Endodermal cell (in vitro differentiated cells): ENCODE measurements at regions not wholly inside any gene's neighbourhood (a gene's known extent, or its start where the extent isn't known, plus 50 kb on each side); places are given as distances from the start of the nearest gene placed in this dataset.

ENCODE experiments used
- DNase-seq: peaks from one replicate; pipeline ENCODE4 v3.0.0-alpha.2; 2017
- H3K27ac ChIP-seq: 2 replicates; pipeline ENCODE4 v1.5.1; 2013; ENCODE audit warnings: mild to moderate bottlenecking, low read depth, low read length, moderate library complexity
- H3K27me3 ChIP-seq: 2 replicates; pipeline ENCODE4 v1.6.1; 2013; ENCODE audit warnings: mild to moderate bottlenecking, low read length, moderate library complexity; ENCODE audit not compliant: insufficient read depth, control insufficient read depth, poor library complexity, severe bottlenecking
- H3K36me3 ChIP-seq: 2 replicates; pipeline ENCODE4 v1.7.0; 2013; ENCODE audit warnings: mild to moderate bottlenecking, low read length, moderate library complexity; ENCODE audit not compliant: control insufficient read depth, insufficient read depth
- H3K4me1 ChIP-seq: one replicate; pipeline ENCODE4 v1.7.0; 2013; ENCODE audit warnings: low read length; ENCODE audit not compliant: control insufficient read depth, insufficient read depth
- H3K4me3 ChIP-seq: 2 replicates; pipeline ENCODE4 v1.5.1; 2013; ENCODE audit warnings: mild to moderate bottlenecking, low read length, moderate library complexity
- H3K9ac ChIP-seq: 2 replicates; pipeline ENCODE4 v1.6.1; 2013; ENCODE audit warnings: mild to moderate bottlenecking, low read length, moderate library complexity; ENCODE audit not compliant: poor library complexity, severe bottlenecking; ENCODE audit errors: extremely low read depth
- H3K9me3 ChIP-seq: 2 replicates; pipeline ENCODE4 v1.6.1; 2013; ENCODE audit warnings: mild to moderate bottlenecking, low read length, moderate library complexity; ENCODE audit not compliant: control insufficient read depth
- H3K27ac Mint-ChIP-seq: 2 replicates; pipeline ENCODE4 v1.8.0; 2020; ENCODE audit warnings: mixed read lengths
- H3K27me3 Mint-ChIP-seq: 2 replicates; pipeline ENCODE4 v1.8.0; 2021; ENCODE audit warnings: mild to moderate bottlenecking, mixed read lengths; ENCODE audit not compliant: insufficient read depth
- H3K36me3 Mint-ChIP-seq: 2 replicates; pipeline ENCODE4 v1.8.0; 2020; ENCODE audit warnings: low read depth, mixed read lengths
- H3K4me1 Mint-ChIP-seq: 2 replicates; pipeline ENCODE4 v1.8.0; 2020; ENCODE audit warnings: mixed read lengths
- H3K4me3 Mint-ChIP-seq: 2 replicates; pipeline ENCODE4 v1.8.0; 2020; ENCODE audit warnings: mild to moderate bottlenecking, moderate library complexity, mixed read lengths
- H3K9me3 Mint-ChIP-seq: 2 replicates; pipeline ENCODE4 v1.8.0; 2020; ENCODE audit warnings: mild to moderate bottlenecking, mixed read lengths
- WGBS, 2 experiments: methylation state at CpG; one replicate each; pipeline versions ENCODE4 v1.1.5 to v1.1.7; 2013; ENCODE audit warnings: missing lambda C conversion rate in 2 of 2, mixed read lengths in 1 of 2; ENCODE audit not compliant: insufficient coverage in 1 of 2, insufficient read length in 1 of 2; 5-methylcytosine and 5-hydroxymethylcytosine counted together
- TF ChIP-seq, protein P1 (sequence below): fragments of 200-600 bp; sonication (generic); conservative IDR thresholded peaks from 2 replicates; pipeline ENCODE4 v1.5.0; 2021; ENCODE audit warnings: antibody characterized with exemption, mild to moderate bottlenecking

DNA sequence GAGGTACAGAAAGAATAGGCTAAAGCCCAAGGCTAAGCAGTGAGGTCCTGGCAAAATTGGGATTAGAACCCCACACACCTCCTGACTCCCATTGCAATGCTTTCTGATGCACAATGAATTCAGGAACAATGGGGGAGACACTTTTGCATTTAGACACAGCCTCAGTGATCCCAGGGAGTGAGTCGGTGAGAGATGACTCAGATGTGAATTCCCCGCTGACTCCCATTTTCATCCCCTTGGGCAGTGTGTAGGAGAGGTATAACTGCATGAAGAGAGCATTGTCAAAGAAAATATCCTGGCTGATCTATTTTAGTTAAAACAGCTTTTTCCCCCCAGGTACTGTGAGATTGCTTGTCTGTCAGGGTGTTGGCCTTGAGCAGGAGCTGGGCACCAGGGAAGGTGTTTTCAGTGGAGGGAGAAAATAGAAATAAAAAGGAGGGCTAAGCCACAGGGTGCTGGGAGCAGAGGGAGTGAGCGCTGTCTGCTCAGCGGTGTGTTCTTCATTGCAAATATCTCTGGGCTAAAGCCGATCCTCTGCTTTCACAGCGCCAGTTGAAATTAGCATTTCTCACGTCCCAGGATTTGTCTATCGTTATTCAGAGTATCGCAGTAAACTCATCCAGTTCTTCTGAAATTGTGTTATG is 247.7 kb upstream of the PTBP2 start:
- no peak overlapping the region for H3K27ac Mint-ChIP-seq
- Histone ChIP-seq H3K27me3 (peaks cover 46% of the 10 kb centered on the region), H3K36me3 (no peaks in the 10 kb centered on the region), H3K9me3 (peaks cover 11% of the 10 kb centered on the region), H3K27ac (no peak overlapping the region), H3K4me3 (no peak overlapping the region), H3K4me1 (no peaks in the 10 kb centered on the region), H3K9ac (no peak overlapping the region)
- TF ChIP-seq, protein P1, sequence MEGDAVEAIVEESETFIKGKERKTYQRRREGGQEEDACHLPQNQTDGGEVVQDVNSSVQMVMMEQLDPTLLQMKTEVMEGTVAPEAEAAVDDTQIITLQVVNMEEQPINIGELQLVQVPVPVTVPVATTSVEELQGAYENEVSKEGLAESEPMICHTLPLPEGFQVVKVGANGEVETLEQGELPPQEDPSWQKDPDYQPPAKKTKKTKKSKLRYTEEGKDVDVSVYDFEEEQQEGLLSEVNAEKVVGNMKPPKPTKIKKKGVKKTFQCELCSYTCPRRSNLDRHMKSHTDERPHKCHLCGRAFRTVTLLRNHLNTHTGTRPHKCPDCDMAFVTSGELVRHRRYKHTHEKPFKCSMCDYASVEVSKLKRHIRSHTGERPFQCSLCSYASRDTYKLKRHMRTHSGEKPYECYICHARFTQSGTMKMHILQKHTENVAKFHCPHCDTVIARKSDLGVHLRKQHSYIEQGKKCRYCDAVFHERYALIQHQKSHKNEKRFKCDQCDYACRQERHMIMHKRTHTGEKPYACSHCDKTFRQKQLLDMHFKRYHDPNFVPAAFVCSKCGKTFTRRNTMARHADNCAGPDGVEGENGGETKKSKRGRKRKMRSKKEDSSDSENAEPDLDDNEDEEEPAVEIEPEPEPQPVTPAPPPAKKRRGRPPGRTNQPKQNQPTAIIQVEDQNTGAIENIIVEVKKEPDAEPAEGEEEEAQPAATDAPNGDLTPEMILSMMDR = no peak
- no peak for DNase-seq
- H3K4me3 Mint-ChIP-seq = no peak overlapping the region
- H3K27me3 Mint-ChIP-seq = peaks cover 84% of the 10 kb centered on the region
- peaks cover 9% of the 10 kb centered on the region for H3K4me1 Mint-ChIP-seq
- WGBS, 2 experiments = 36 to 42% methylated on average over 7 to 9 of the region's 9 CpGs
- H3K9me3 Mint-ChIP-seq = peaks cover 15% of the 10 kb centered on the region
- no peaks in the 10 kb centered on the region for H3K36me3 Mint-ChIP-seq

DNA sequence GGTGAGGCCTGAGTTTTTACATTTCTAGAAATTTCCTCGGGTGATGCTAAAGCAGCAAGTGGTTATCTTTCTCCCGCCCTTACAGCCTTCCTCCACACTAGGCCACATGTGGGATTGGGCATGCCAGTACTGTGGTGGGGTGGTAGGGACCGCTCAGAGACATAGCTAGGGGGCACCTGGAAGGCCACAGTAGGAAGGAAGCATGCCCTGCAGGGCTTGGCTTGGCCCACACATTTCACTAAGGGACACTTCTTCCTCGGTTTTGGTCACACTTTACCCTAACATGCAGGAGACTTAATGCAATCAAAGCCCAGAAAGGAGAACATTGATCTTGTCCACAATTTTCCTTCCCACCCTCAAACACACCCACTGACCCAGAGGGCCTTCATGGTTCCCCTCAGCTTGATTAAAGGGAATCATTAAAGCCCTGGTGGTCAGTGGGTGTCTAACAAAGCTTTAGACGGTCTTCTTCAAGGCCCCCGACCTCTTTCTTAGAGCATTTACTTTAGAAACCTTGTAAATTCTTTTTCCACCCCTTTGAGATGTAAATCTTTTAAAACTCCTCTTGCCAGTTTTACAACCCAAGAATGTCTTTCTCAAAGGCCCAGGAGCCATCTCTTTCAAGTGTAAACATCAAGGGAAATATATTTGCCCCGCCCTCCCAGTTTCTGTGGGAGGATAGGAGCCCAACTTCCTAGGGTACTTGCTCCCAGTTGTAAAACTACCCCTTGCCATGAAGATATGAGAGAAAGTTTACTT is 246.4 kb upstream of the PTBP2 start:
- peak; percentile 65 for DNase-seq
- TF ChIP-seq, protein P1 = peak; percentile 17

DNA sequence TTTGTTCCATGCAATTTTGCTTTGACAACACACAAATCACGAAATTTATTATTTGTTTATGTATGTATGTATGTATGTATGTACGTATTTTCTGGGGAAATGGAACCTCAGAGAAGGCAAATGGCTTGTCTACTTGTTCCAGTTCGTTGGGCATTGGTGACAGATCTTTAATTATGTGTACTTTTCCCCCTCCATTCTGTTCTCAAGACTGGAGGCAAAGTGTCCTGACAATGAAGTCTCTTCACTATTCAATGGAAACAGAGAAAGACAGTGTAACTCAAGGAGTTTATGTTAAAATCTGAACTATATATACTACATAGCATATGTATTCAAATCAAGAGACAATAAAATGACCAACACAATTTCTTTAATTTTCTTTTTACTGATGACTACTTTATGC is 245.7 kb upstream of the PTBP2 start:
- peaks cover 4% of the 10 kb centered on the region for H3K9me3 Mint-ChIP-seq
- no peak overlapping the region for H3K4me3 ChIP-seq
- 70% methylated on average over 3 of the region's 3 CpGs; no CpG with 5 or more reads in 1 of the 2 experiments for WGBS, 2 experiments
- DNase-seq = no peak
- peaks cover 90% of the 10 kb centered on the region for H3K27me3 Mint-ChIP-seq
- H3K27ac Mint-ChIP-seq = no peak overlapping the region
- H3K27me3 ChIP-seq = peaks cover 49% of the 10 kb centered on the region
- no peaks in the 10 kb centered on the region for H3K36me3 Mint-ChIP-seq
- H3K9ac ChIP-seq = no peak overlapping the region
- H3K4me1 Mint-ChIP-seq = peaks cover 9% of the 10 kb centered on the region
- H3K9me3 ChIP-seq = peaks cover 8% of the 10 kb centered on the region
- H3K4me1 ChIP-seq = no peaks in the 10 kb centered on the region
- TF ChIP-seq, protein P1 = no peak
- H3K4me3 Mint-ChIP-seq = no peak overlapping the region
- no peaks in the 10 kb centered on the region for H3K36me3 ChIP-seq
- no peak overlapping the region for H3K27ac ChIP-seq

More for the DNA sequence above, 246.4 kb upstream of the PTBP2 start:
- H3K9me3 Mint-ChIP-seq = peaks cover 7% of the 10 kb centered on the region
- H3K36me3 ChIP-seq = no peaks in the 10 kb centered on the region
- H3K36me3 Mint-ChIP-seq = no peaks in the 10 kb centered on the region
- peaks cover 83% of the 10 kb centered on the region for H3K27me3 Mint-ChIP-seq
- H3K27ac ChIP-seq = no peak overlapping the region
- no peaks in the 10 kb centered on the region for H3K4me1 ChIP-seq
- peaks cover 49% of the 10 kb centered on the region for H3K27me3 ChIP-seq
- no peak overlapping the region for H3K9ac ChIP-seq
- H3K4me3 ChIP-seq = no peak overlapping the region
- H3K4me1 Mint-ChIP-seq = peaks cover 9% of the 10 kb centered on the region
- H3K4me3 Mint-ChIP-seq = no peak overlapping the region
- WGBS, 2 experiments = 57 to 59% methylated on average over 3 to 6 of the region's 7 CpGs
- peaks cover 11% of the 10 kb centered on the region for H3K9me3 ChIP-seq
- no peak overlapping the region for H3K27ac Mint-ChIP-seq
